ENCODE measurements at regions not wholly inside any gene's neighbourhood (a gene's known extent, or its start where the extent isn't known, plus 50 kb on each side); places are given as distances from the start of the nearest gene placed in this dataset.

DNA sequence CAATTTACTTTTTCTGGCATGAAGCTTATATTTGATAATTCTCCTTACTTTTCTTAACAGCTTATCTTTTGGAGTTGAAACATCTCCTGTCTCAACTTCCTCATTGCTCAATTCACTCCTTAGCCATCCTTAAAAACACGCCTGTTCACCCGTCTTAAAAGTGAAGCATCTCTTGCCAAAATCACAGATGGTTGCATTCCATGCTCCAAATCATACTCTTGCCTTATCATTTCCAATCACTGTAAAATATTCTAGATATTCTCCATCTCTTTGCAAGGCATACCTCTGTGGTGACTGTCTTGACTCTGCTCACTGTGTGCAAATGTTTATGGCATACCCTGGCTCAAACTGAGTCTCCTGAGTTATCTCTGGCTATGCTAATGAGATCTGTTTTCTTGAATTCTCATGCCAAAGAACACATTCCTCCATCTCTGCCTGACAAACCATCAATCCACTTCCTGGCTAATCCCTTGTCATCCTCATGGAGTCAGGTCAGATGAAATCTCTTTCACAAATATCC is 1393.3 kb downstream of the CDY2B start (continued):
- TF ChIP-seq, protein P1, sequence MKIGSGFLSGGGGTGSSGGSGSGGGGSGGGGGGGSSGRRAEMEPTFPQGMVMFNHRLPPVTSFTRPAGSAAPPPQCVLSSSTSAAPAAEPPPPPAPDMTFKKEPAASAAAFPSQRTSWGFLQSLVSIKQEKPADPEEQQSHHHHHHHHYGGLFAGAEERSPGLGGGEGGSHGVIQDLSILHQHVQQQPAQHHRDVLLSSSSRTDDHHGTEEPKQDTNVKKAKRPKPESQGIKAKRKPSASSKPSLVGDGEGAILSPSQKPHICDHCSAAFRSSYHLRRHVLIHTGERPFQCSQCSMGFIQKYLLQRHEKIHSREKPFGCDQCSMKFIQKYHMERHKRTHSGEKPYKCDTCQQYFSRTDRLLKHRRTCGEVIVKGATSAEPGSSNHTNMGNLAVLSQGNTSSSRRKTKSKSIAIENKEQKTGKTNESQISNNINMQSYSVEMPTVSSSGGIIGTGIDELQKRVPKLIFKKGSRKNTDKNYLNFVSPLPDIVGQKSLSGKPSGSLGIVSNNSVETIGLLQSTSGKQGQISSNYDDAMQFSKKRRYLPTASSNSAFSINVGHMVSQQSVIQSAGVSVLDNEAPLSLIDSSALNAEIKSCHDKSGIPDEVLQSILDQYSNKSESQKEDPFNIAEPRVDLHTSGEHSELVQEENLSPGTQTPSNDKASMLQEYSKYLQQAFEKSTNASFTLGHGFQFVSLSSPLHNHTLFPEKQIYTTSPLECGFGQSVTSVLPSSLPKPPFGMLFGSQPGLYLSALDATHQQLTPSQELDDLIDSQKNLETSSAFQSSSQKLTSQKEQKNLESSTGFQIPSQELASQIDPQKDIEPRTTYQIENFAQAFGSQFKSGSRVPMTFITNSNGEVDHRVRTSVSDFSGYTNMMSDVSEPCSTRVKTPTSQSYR (CRISPR knock-in tag; IDR thresholded peaks at IDR 0.05): no peak
- TF ChIP-seq, protein P2, sequence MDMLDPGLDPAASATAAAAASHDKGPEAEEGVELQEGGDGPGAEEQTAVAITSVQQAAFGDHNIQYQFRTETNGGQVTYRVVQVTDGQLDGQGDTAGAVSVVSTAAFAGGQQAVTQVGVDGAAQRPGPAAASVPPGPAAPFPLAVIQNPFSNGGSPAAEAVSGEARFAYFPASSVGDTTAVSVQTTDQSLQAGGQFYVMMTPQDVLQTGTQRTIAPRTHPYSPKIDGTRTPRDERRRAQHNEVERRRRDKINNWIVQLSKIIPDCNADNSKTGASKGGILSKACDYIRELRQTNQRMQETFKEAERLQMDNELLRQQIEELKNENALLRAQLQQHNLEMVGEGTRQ (CRISPR knock-in tag; IDR thresholded peaks at IDR 0.05): no peak
- TF ChIP-seq, protein P3, sequence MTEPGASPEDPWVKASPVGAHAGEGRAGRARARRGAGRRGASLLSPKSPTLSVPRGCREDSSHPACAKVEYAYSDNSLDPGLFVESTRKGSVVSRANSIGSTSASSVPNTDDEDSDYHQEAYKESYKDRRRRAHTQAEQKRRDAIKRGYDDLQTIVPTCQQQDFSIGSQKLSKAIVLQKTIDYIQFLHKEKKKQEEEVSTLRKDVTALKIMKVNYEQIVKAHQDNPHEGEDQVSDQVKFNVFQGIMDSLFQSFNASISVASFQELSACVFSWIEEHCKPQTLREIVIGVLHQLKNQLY (CRISPR knock-in tag; IDR thresholded peaks at IDR 0.05): no peak
- TF ChIP-seq NR3C1 (CRISPR knock-in tag; conservative IDR thresholded peaks at IDR 0.05; ENCODE audit: low read depth) (no peak), ZBTB21 (CRISPR knock-in tag; IDR thresholded peaks at IDR 0.05; ENCODE audit: borderline replicate concordance) (no peak), RELA (CRISPR knock-in tag; IDR thresholded peaks at IDR 0.05; ENCODE audit: borderline replicate concordance) (no peak), ESRRA (CRISPR knock-in tag; IDR thresholded peaks at IDR 0.05; ENCODE audit: borderline replicate concordance) (no peak), ATF2 (CRISPR knock-in tag; IDR thresholded peaks at IDR 0.05; ENCODE audit: borderline replicate concordance, low read depth) (no peak), RORB (CRISPR knock-in tag; IDR thresholded peaks at IDR 0.05) (no peak), IRF2 (CRISPR knock-in tag; IDR thresholded peaks at IDR 0.05; ENCODE audit: borderline replicate concordance, low read depth) (no peak), TCF7 (CRISPR knock-in tag; IDR thresholded peaks at IDR 0.05; ENCODE audit: low read depth) (no peak), ZNF671 (CRISPR knock-in tag; IDR thresholded peaks at IDR 0.05) (no peak)
- TF ChIP-seq, protein P4, sequence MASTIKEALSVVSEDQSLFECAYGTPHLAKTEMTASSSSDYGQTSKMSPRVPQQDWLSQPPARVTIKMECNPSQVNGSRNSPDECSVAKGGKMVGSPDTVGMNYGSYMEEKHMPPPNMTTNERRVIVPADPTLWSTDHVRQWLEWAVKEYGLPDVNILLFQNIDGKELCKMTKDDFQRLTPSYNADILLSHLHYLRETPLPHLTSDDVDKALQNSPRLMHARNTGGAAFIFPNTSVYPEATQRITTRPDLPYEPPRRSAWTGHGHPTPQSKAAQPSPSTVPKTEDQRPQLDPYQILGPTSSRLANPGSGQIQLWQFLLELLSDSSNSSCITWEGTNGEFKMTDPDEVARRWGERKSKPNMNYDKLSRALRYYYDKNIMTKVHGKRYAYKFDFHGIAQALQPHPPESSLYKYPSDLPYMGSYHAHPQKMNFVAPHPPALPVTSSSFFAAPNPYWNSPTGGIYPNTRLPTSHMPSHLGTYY (CRISPR knock-in tag; IDR thresholded peaks at IDR 0.05): no peak

DNA sequence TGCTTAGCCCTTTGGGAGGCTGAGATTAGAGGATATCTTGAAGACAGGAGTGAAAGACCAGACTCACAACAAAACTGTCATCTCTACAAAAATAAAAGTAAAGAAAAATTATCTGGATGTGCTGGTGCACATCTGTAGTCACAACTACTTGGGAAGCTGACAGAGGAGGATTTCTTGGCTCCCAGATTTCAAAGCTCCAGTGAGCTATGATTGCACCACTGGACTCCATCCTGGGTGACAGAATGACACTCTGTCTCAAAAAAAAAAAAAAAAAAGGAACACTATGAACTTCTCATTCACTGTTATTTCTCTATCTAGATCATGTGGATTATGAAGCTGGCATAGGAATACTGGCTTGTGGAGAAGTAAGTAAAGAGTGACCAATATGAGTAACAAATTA is 1400.0 kb downstream of the CDY2B start:
- no peak overlapping the region for H3K4me3 Mint-ChIP-seq
- TF ChIP-seq, protein P5, sequence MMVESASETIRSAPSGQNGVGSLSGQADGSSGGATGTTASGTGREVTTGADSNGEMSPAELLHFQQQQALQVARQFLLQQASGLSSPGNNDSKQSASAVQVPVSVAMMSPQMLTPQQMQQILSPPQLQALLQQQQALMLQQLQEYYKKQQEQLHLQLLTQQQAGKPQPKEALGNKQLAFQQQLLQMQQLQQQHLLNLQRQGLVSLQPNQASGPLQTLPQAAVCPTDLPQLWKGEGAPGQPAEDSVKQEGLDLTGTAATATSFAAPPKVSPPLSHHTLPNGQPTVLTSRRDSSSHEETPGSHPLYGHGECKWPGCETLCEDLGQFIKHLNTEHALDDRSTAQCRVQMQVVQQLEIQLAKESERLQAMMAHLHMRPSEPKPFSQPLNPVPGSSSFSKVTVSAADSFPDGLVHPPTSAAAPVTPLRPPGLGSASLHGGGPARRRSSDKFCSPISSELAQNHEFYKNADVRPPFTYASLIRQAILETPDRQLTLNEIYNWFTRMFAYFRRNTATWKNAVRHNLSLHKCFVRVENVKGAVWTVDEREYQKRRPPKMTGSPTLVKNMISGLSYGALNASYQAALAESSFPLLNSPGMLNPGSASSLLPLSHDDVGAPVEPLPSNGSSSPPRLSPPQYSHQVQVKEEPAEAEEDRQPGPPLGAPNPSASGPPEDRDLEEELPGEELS (CRISPR knock-in tag; IDR thresholded peaks at IDR 0.05): no peak
- TF ChIP-seq PRRX2 (CRISPR knock-in tag; IDR thresholded peaks at IDR 0.05) (no peak), ZNF671 (CRISPR knock-in tag; IDR thresholded peaks at IDR 0.05) (no peak), IRF2 (CRISPR knock-in tag; IDR thresholded peaks at IDR 0.05; ENCODE audit: borderline replicate concordance, low read depth) (no peak), FOXP1 (CRISPR knock-in tag; IDR thresholded peaks at IDR 0.05; ENCODE audit: borderline replicate concordance) (no peak), ZNF232 (CRISPR knock-in tag; IDR thresholded peaks at IDR 0.05) (no peak)
- TF ChIP-seq, protein P6, sequence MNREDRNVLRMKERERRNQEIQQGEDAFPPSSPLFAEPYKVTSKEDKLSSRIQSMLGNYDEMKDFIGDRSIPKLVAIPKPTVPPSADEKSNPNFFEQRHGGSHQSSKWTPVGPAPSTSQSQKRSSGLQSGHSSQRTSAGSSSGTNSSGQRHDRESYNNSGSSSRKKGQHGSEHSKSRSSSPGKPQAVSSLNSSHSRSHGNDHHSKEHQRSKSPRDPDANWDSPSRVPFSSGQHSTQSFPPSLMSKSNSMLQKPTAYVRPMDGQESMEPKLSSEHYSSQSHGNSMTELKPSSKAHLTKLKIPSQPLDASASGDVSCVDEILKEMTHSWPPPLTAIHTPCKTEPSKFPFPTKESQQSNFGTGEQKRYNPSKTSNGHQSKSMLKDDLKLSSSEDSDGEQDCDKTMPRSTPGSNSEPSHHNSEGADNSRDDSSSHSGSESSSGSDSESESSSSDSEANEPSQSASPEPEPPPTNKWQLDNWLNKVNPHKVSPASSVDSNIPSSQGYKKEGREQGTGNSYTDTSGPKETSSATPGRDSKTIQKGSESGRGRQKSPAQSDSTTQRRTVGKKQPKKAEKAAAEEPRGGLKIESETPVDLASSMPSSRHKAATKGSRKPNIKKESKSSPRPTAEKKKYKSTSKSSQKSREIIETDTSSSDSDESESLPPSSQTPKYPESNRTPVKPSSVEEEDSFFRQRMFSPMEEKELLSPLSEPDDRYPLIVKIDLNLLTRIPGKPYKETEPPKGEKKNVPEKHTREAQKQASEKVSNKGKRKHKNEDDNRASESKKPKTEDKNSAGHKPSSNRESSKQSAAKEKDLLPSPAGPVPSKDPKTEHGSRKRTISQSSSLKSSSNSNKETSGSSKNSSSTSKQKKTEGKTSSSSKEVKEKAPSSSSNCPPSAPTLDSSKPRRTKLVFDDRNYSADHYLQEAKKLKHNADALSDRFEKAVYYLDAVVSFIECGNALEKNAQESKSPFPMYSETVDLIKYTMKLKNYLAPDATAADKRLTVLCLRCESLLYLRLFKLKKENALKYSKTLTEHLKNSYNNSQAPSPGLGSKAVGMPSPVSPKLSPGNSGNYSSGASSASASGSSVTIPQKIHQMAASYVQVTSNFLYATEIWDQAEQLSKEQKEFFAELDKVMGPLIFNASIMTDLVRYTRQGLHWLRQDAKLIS (CRISPR knock-in tag; IDR thresholded peaks at IDR 0.05; ENCODE audit: borderline replicate concordance): no peak
- TF ChIP-seq, protein P7, sequence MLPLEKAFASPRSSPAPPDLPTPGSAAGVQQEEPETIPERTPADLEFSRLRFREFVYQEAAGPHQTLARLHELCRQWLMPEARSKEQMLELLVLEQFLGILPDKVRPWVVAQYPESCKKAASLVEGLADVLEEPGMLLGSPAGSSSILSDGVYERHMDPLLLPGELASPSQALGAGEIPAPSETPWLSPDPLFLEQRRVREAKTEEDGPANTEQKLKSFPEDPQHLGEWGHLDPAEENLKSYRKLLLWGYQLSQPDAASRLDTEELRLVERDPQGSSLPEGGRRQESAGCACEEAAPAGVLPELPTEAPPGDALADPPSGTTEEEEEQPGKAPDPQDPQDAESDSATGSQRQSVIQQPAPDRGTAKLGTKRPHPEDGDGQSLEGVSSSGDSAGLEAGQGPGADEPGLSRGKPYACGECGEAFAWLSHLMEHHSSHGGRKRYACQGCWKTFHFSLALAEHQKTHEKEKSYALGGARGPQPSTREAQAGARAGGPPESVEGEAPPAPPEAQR (CRISPR knock-in tag; IDR thresholded peaks at IDR 0.05): no peak
- TF ChIP-seq, protein P4 (CRISPR knock-in tag; IDR thresholded peaks at IDR 0.05): no peak

More for the DNA sequence above, 1400.0 kb downstream of the CDY2B start:
- Mint-ChIP-seq H3K27me3 (ENCODE audit: low read depth) (no peaks in the 10 kb centered on the region), H3K27ac (no peak overlapping the region), H3K36me3 (peaks cover 12% of the 10 kb centered on the region), H3K4me1 (peaks cover 7% of the 10 kb centered on the region), H3K9me3 (peaks cover 18% of the 10 kb centered on the region)
- no peak for ATAC-seq
- DNase-seq (ENCODE audit: low spot score): no peak
- ChIA-PET CTCF (no interaction called here), POLR2A (no interaction called here)
